Nucleus accumbens (tissue), 56 donors: ENCODE measurements at regions not wholly inside any gene's neighbourhood (a gene's known extent, or its start where the extent isn't known, plus 50 kb on each side); places are given as distances from the start of the nearest gene placed in this dataset.
"Not testable (repeated sequence)": the region's sequence is repeated elsewhere in the genome, so short reads cannot be mapped to it uniquely, and the experiment has no call there.

ENCODE experiments used
- DNase-seq, 56 donors: peaks; one replicate each; lab custom pipeline; 2025; lab: John Stamatoyannopoulos, UW

GRCh38 chr6:152811785-152812184 lies 61.2 kb downstream of the VIP start:
- no peak for DNase-seq

GRCh38 chr6:152815230-152815872 lies 64.8 kb downstream of the VIP start:
- no peak for DNase-seq

- no peak for DNase-seq
These were observed 65.5 kb downstream of the VIP start for GRCh38 chr6:152816055-152816454.

GRCh38 chr6:152821525-152821924 lies 70.9 kb downstream of the VIP start:
- no peak for DNase-seq

- no peak for DNase-seq
These were observed 74.1 kb downstream of the VIP start for GRCh38 chr6:152824666-152825065.

- DNase-seq, result no peak
These were observed 77.8 kb downstream of the VIP start for GRCh38 chr6:152828431-152828830.

- not testable (repeated sequence) for DNase-seq
These were observed 83.8 kb downstream of the VIP start for GRCh38 chr6:152834366-152834765.

GRCh38 chr6:152836523-152836922 lies 85.9 kb downstream of the VIP start:
- no peak for DNase-seq

GRCh38 chr6:152845421-152845820 lies 94.8 kb downstream of the VIP start:
- no peak for DNase-seq

GRCh38 chr6:152846825-152847224 lies 96.2 kb downstream of the VIP start:
- DNase-seq, result no peak

GRCh38 chr6:152848919-152849318 lies 98.3 kb downstream of the VIP start:
- no peak for DNase-seq

- DNase-seq, result no peak
These were observed 103.6 kb downstream of the VIP start for GRCh38 chr6:152854086-152854795.

- DNase-seq, result no peak
These were observed 107.5 kb downstream of the VIP start for GRCh38 chr6:152858141-152858540.

GRCh38 chr6:152859225-152859624 lies 108.6 kb downstream of the VIP start:
- no peak for DNase-seq

- peak in 37 of 56 donors; percentile 0 to 82 (median 17) for DNase-seq
These were observed 113.2 kb downstream of the VIP start for GRCh38 chr6:152863618-152864326.

GRCh38 chr6:152874267-152874666 lies 108.6 kb downstream of the FBXO5 start:
- DNase-seq, result no peak

- DNase-seq, result no peak
These were observed 107.8 kb downstream of the FBXO5 start for GRCh38 chr6:152874846-152875568.

- no peak for DNase-seq
These were observed 103.2 kb downstream of the FBXO5 start for GRCh38 chr6:152879681-152880080.

- peak in 1 of 56 donors; percentile 1 for DNase-seq
These were observed 89.7 kb downstream of the FBXO5 start for GRCh38 chr6:152893187-152893586.

- DNase-seq, result no peak
These were observed 85.9 kb downstream of the FBXO5 start for GRCh38 chr6:152896923-152897322.
